ENCODE measurements at regions not wholly inside any gene's neighbourhood (a gene's known extent, or its start where the extent isn't known, plus 50 kb on each side); places are given as distances from the start of the nearest gene placed in this dataset.

- TF ChIP-seq EZH2 (IDR thresholded peaks at IDR 0.05; ENCODE audit: borderline replicate concordance, low read length) (no peak), CTCF (IDR thresholded peaks at IDR 0.05; ENCODE audit: low read length) (no peak)
Measured at GRCh38 chr3:182400838-182401237, 392.5 kb upstream of the ATP11B start.

Measured in OCI-LY1 (cell line).